ENCODE measurements at regions not wholly inside any gene's neighbourhood (a gene's known extent, or its start where the extent isn't known, plus 50 kb on each side); places are given as distances from the start of the nearest gene placed in this dataset.

DNA sequence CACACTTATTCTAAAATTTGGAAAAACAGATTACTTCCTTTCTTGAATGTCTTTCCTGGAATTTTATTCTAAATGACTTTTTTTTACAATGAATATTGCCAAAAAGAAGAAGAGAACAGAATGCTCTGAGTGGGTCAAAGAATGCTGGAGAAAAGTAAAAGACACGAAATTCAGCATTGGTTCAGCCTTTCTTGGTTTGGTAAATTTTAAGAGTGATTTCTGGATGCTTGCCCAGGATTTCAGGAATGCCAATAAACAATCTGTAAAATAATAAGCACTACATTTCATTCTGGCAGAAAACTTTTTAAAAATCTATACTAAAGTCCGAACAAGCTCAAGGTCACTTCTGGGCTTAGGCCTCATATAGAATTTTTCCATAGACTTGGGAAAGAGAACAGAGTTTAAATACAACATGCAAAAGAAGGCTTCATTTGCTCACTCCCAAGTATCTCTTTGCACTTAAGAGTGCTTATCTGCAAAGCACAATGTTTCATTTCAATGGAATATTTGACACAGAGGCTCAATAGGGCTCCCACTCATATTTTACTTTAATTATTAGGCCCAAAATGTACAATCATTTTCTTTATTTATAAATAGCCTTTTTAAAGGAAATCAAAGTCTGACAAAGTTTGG is 359.5 kb upstream of the ANKRD30A start:
- Mint-ChIP-seq H3K27ac (no peak overlapping the region), H3K36me3 (no peaks in the 10 kb centered on the region), H3K4me3 (no peak overlapping the region), H3K4me1 (no peaks in the 10 kb centered on the region), H3K27me3 (ENCODE audit: low read depth in 2 of 2) (no peaks in the 10 kb centered on the region), H3K9me3 (no peaks in the 10 kb centered on the region)
- Histone ChIP-seq H3K27me3 (ENCODE audit: control insufficient read depth, insufficient read depth, low read length) (no peaks in the 10 kb centered on the region), H3K4me3 (ENCODE audit: low read length) (no peak overlapping the region), H3K27ac (ENCODE audit: low read length) (no peak overlapping the region), H3K4me1 (ENCODE audit: control insufficient read depth, insufficient read depth, low read length) (no peaks in the 10 kb centered on the region), H3K9me3 (ENCODE audit: control insufficient read depth, insufficient read depth, low read length) (no peaks in the 10 kb centered on the region), H3K36me3 (ENCODE audit: control insufficient read depth, insufficient read depth, low read length) (no peaks in the 10 kb centered on the region)
- TF ChIP-seq, protein P1, sequence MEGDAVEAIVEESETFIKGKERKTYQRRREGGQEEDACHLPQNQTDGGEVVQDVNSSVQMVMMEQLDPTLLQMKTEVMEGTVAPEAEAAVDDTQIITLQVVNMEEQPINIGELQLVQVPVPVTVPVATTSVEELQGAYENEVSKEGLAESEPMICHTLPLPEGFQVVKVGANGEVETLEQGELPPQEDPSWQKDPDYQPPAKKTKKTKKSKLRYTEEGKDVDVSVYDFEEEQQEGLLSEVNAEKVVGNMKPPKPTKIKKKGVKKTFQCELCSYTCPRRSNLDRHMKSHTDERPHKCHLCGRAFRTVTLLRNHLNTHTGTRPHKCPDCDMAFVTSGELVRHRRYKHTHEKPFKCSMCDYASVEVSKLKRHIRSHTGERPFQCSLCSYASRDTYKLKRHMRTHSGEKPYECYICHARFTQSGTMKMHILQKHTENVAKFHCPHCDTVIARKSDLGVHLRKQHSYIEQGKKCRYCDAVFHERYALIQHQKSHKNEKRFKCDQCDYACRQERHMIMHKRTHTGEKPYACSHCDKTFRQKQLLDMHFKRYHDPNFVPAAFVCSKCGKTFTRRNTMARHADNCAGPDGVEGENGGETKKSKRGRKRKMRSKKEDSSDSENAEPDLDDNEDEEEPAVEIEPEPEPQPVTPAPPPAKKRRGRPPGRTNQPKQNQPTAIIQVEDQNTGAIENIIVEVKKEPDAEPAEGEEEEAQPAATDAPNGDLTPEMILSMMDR (IDR thresholded peaks at IDR 0.05), result no peak
- ATAC-seq (no peak), DNase-seq (no peak)
- WGBS (ENCODE audit: insufficient coverage), result 77% methylated on average over 2 of the region's 2 CpGs
- intact Hi-C loops (cut with micrococcal nuclease), result no loop called here

DNA sequence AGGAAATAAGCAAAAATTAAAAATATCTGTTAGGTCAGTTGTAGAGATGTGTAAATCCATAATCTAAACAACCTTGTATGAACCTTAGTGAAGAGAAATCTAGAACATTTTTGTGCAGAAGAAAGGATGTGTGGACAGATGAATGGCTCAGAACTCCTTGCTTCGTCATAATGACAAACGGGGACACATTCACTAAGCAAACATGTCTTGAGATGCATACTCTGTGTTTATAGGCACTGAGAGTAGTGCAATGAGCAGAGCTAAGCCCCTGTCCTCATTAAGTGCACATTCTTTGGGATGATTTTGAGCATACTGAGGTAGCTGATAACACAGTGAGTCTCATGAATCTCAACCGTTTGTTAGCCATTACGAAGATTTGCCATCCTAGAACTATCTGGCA is 360.6 kb upstream of the ANKRD30A start:
- ATAC-seq, result no peak

GRCh38 chr10:36761121-36761520 is 364.3 kb upstream of the ANKRD30A start:
- intact Hi-C loops (cut with micrococcal nuclease), result no loop called here
- Mint-ChIP-seq H3K4me3 (no peak overlapping the region), H3K9me3 (peaks cover 0 to 2% of the 10 kb centered on the region in 2 donors), H3K27ac (no peak overlapping the region), H3K36me3 (no peaks in the 10 kb centered on the region), H3K27me3 (ENCODE audit: low read depth in 2 of 2) (no peaks in the 10 kb centered on the region), H3K4me1 (no peaks in the 10 kb centered on the region)
- DNase-seq (no peak), ATAC-seq (no peak)
- no peaks in the 10 kb centered on the region for H3K27me3 ChIP-seq (ENCODE audit: control insufficient read depth, insufficient read depth, low read length)
- H3K27ac ChIP-seq (ENCODE audit: low read length), result no peak overlapping the region
- TF ChIP-seq, protein P1 (IDR thresholded peaks at IDR 0.05), result no peak
- H3K36me3 ChIP-seq (ENCODE audit: control insufficient read depth, insufficient read depth, low read length), result no peaks in the 10 kb centered on the region
- WGBS (ENCODE audit: insufficient coverage), result 70% methylated on average over 1 of the region's 1 CpG
- no peaks in the 10 kb centered on the region for H3K4me1 ChIP-seq (ENCODE audit: control insufficient read depth, insufficient read depth, low read length)
- no peak overlapping the region for H3K4me3 ChIP-seq (ENCODE audit: low read length)
- peaks cover 2% of the 10 kb centered on the region for H3K9me3 ChIP-seq (ENCODE audit: control insufficient read depth, insufficient read depth, low read length)

More for the DNA sequence above, 360.6 kb upstream of the ANKRD30A start:
- TF ChIP-seq, protein P1 (IDR thresholded peaks at IDR 0.05), result no peak
- 95% methylated on average over 3 of the region's 4 CpGs for WGBS (ENCODE audit: insufficient coverage)
- H3K27ac Mint-ChIP-seq, result no peak overlapping the region
- Histone ChIP-seq H3K36me3 (ENCODE audit: control insufficient read depth, insufficient read depth, low read length) (no peaks in the 10 kb centered on the region), H3K4me3 (ENCODE audit: low read length) (no peak overlapping the region), H3K4me1 (ENCODE audit: control insufficient read depth, insufficient read depth, low read length) (no peaks in the 10 kb centered on the region), H3K27me3 (ENCODE audit: control insufficient read depth, insufficient read depth, low read length) (no peaks in the 10 kb centered on the region), H3K27ac (ENCODE audit: low read length) (no peak overlapping the region), H3K9me3 (ENCODE audit: control insufficient read depth, insufficient read depth, low read length) (peaks cover 2% of the 10 kb centered on the region)
- no peaks in the 10 kb centered on the region for H3K4me1 Mint-ChIP-seq
- H3K27me3 Mint-ChIP-seq (ENCODE audit: low read depth in 2 of 2), result no peaks in the 10 kb centered on the region
- no peaks in the 10 kb centered on the region for H3K9me3 Mint-ChIP-seq
- intact Hi-C loops (cut with micrococcal nuclease), result no loop called here
- no peak for DNase-seq
- no peak overlapping the region for H3K4me3 Mint-ChIP-seq
- H3K36me3 Mint-ChIP-seq, result no peaks in the 10 kb centered on the region

Data from natural killer cell (primary cell).